ENCODE measurements at regions not wholly inside any gene's neighbourhood (a gene's known extent, or its start where the extent isn't known, plus 50 kb on each side); places are given as distances from the start of the nearest gene placed in this dataset.

DNA sequence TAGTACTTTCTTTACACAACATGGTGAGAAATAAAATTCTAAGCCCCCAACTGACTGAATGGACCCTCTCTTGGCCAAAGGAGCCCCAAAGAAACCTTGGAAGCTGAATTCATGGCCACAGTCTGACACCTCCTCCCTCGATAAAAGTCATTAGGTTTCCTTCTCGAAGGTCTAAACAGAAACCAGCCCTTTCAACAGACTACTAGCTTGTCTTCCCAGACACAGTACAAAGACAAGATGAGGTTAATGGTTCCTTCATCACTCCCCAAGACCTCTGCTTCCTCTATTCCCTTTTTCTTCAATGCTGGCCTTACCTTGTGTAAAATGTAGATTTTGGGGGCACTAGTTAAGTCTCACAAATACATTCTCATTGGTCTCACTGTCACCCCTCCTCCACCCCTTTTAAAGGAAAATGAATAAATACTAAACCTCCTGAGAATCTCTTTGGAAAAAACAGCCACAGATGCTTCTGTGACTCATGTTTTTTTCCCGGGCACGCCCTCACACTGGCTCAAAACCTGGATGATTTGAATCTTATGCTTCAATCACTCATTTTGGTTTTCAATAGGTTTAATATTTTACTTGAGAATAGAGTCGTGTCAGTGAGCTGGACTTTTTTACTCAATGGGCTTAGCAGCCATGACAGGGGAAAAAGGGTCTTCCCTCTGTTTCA, 65.8 kb upstream of the MED4 start:
- TF ChIP-seq POLR2A (IDR thresholded peaks at IDR 0.05; ENCODE audit: low read depth, low read length) (no peak), POLR2AphosphoS5 (IDR thresholded peaks at IDR 0.05; ENCODE audit: insufficient read depth, low read depth, low read length) (no peak), EZH2 (IDR thresholded peaks at IDR 0.05; ENCODE audit: borderline replicate concordance, low read depth, low read length, severe bottlenecking) (no peak), FOS (IDR thresholded peaks at IDR 0.05; ENCODE audit: borderline replicate concordance, insufficient read depth, low read length) (no peak)
- TF ChIP-seq, protein P1, sequence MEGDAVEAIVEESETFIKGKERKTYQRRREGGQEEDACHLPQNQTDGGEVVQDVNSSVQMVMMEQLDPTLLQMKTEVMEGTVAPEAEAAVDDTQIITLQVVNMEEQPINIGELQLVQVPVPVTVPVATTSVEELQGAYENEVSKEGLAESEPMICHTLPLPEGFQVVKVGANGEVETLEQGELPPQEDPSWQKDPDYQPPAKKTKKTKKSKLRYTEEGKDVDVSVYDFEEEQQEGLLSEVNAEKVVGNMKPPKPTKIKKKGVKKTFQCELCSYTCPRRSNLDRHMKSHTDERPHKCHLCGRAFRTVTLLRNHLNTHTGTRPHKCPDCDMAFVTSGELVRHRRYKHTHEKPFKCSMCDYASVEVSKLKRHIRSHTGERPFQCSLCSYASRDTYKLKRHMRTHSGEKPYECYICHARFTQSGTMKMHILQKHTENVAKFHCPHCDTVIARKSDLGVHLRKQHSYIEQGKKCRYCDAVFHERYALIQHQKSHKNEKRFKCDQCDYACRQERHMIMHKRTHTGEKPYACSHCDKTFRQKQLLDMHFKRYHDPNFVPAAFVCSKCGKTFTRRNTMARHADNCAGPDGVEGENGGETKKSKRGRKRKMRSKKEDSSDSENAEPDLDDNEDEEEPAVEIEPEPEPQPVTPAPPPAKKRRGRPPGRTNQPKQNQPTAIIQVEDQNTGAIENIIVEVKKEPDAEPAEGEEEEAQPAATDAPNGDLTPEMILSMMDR (IDR thresholded peaks at IDR 0.05; ENCODE audit: extremely low read depth in 1 of 2, insufficient read depth in 1 of 2, low read depth in 1 of 2, low read length in 2 of 2): no peak
